GM19324 (cell line): ENCODE measurements at regions not wholly inside any gene's neighbourhood (a gene's known extent, or its start where the extent isn't known, plus 50 kb on each side); places are given as distances from the start of the nearest gene placed in this dataset.

Source experiments
- ATAC-seq: cut with Tn5 transposase; IDR thresholded peaks from one replicate; pipeline ENCODE4 v1.9.1; 2021; ENCODE audit warnings: mild to moderate bottlenecking, moderate library complexity; ENCODE audit not compliant: unreplicated experiment, low FRiP score

DNA sequence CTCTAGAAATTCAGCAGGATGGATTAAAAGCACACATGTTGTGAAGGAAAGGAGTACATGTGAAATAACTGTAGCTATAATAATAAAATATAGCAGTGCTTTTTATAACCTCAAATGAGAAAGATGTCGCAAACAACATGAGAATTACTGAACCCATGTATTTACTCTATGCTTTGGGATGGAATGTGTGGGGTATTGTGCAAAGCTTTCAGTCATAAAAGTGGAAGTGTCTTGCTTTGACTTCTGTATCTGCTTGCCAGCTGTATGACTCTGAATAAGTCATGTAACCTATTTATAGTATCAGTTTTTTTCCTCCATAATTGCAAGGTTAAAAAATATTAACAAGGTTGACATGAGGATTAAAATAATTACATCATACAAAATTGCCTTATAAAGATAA lies 519.3 kb upstream of the CADM2 start:
- no peak for ATAC-seq

- ATAC-seq = no peak
Observed at GRCh38 chr3:84440291-84440690, 518.5 kb upstream of the CADM2 start.

DNA sequence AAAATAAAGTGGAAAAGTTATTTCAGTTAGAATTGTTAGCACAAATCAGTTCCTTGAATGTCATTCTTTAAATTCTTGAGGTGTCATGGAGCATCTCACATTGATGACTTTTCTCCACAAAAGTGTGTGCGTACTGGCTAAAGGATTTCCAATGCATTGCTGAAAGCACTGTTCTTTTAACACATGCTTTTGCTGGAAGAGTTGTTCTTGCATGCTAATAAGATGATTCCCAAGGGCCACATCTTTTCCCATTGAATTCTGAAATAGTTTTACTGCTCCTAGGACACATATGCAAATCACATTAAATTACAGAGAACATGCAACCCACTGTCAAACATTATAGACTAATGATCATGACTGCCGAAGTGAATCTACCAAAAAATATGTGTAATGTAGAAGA lies 516.3 kb upstream of the CADM2 start:
- no peak for ATAC-seq

DNA sequence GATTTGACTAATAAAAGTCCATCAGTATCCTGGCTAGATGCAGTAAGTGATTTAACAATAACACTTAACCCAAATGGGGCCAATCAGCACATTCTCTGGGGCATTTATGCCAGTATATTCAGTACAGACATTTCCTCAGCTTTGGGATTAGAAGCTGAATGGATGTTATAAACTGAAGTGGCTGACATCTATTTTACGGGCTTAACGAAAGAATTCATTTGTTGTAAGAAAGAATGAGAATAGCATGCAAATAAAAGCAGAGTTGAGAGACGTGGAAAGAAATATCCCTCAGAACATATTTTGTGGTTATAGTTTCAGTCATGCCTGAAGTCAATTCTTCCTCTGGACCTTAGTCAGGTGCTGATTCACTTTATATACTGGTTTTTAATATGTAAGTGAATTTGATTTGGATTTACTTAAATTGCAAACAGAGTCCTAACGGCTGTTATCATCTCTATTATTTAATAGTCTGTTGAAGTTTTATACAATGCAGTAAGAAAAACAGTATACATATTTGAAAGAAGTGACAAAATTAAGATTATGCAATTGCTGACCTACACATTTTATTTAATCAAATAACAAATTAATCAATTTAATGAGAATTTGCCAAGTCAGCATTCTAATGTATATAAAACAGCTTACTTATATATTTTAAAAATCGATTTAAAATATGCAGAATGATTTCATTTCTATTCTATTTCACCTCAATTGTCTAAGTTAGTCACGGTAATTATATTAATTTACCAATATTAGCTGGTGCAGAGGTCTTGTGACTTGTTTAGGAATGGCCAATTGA lies 513.9 kb upstream of the CADM2 start:
- ATAC-seq = no peak

DNA sequence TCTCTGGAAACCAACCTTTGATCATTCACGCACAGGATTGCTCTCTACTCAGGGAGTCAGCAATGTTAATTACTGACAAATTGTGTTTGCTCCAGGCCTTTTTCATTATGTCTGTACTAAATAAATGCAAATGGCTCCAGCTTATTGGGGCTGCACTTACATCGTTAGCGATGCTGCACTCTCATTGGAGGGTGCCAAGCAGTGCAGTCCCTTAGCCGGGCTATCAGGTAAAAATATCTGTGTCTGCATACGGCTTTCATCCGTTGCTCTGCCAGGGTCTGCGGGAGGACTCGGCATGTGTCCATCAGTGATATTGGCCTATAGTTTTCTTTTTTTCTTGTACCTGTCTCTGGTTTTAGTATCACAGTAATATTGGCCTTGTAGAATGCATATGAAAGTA lies 471.5 kb upstream of the CADM2 start:
- ATAC-seq = no peak

- ATAC-seq = no peak
Observed at GRCh38 chr3:84504761-84505160, 454.0 kb upstream of the CADM2 start.

DNA sequence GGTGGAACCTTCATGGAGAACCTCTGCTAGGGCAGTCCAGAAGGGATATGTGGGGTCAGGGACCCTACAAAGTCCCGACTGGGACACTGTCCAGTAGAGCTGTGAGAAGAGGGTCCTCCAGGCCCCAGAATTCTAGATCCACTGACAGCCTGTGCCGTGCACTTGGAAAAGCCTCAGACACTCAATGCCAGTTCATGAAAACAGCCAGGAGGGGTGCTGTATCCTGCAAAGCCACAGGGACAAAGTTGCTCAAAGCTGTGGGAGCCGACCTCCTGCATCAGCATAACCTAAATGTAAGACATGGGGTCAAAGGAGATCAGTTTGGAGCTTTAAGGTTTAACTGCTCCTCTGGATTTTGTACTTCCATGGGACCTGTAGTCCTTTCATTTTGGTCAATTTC lies 448.8 kb upstream of the CADM2 start:
- ATAC-seq = no peak

GRCh38 chr3:84522893-84523292 lies 435.9 kb upstream of the CADM2 start:
- no peak for ATAC-seq

- ATAC-seq = no peak
Observed at GRCh38 chr3:84536916-84537315, 421.9 kb upstream of the CADM2 start.

- ATAC-seq = no peak
Observed at GRCh38 chr3:84538597-84538996, 420.2 kb upstream of the CADM2 start.

- ATAC-seq = no peak
Observed at GRCh38 chr3:84547207-84547606, 411.6 kb upstream of the CADM2 start.

DNA sequence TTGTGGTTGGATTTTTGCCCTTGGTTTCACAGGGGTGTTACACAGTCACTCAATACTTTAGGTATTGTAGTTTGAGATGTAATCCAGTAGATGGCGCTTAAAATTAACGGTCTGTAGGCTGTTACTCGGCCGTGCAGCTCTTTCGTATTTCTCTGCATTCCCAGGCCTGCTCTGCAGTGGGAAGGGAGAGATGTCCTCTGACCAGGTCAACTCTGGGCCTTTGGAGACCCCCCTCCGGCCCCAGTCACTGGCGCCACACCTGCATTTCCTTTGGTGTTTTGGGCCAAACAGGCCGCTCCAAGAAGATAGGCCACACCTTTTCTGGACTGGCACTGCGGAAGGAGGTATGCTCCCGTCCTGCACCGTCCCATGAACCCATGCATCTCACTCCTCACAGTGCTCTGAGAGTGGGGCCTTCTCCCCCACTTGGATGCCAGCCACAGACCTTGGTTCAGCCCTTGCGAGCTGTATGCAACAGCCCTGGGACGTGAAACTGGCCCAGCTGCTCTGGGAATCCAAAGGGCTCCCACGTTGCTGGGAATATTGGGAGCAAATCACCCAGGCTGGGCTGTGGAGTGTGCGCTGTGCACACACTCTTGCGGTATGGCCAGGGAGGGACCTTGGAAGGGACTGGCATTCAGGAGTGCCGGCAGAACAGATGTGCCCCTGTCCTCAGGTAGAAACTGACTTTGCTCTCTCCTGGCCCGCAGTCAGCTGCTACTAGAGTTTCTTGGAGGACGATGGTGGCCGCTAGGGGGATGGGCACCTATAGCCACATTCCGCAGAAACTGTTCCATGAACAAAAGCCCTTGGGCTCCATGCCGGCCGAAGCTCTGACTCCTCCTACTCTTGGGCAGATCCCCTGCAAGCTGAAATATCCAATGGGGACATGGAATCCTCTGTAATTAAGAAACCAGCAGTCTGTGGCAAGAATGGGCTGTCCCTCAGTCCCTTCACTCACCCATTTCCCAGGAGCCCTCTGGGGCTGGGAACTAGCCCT lies 410.5 kb upstream of the CADM2 start:
- ATAC-seq = peak; percentile 78

- no peak for ATAC-seq
Observed at GRCh38 chr3:84555629-84556028, 403.2 kb upstream of the CADM2 start.

DNA sequence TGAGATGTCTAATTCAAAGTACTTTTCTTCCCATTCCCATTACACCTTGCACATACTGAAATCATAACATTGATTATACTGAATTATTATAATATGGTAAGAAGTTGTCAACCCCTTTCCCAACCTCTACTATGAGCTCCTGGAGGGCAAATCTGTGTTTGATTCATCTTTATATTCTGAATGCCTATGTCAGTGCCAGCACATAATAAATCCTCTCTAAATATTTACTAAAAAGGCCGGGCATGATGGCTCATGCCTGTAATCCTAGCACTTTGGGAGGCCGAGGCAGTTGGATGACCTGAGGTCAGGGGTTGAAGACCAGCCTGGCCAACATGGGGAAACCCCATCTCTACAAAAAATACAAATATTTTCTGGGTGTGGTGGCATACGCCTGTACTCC lies 392.5 kb upstream of the CADM2 start:
- no peak for ATAC-seq

DNA sequence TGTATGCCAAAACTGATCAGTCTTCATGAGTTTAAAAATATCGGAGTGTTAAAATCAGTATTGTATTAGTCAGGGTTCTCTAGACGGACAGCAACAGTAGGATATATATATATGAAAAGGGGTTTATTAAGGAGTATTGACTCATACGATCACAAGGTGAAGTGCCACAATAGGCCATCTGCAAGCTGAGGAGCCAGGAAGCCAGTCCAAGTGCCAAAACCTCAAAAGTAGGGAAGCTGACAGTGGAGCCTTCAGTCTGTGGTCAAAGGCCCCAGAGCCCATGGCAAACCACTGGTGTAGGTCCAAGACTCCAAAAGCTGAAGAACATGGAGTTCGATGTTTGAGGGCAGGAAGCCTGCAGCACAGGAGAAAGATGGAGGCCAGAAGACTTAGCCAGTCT lies 391.0 kb upstream of the CADM2 start:
- ATAC-seq = no peak

DNA sequence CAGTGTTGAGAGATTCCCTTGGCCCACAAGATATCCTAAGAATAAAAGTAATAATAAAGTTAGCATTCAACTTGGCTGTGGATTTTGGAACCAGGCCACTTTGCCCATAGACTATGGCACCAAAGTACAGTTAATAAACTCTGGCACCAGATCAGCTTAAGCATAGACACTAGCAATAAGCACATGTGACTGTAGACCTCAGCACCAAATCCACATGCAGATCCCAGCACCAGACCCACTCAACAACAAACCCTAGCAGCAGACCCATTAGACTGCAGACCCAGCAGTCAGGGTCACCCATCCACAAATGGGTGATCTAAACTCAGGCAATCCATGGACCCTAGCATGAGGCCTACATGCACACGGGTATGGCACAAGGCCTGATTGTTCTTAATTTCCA lies 384.8 kb upstream of the CADM2 start:
- ATAC-seq = no peak

- no peak for ATAC-seq
Observed at GRCh38 chr3:84586427-84586826, 372.4 kb upstream of the CADM2 start.

- no peak for ATAC-seq
Observed at GRCh38 chr3:84600703-84601225, 358.0 kb upstream of the CADM2 start.

GRCh38 chr3:84601303-84601702 lies 357.5 kb upstream of the CADM2 start:
- ATAC-seq = no peak

DNA sequence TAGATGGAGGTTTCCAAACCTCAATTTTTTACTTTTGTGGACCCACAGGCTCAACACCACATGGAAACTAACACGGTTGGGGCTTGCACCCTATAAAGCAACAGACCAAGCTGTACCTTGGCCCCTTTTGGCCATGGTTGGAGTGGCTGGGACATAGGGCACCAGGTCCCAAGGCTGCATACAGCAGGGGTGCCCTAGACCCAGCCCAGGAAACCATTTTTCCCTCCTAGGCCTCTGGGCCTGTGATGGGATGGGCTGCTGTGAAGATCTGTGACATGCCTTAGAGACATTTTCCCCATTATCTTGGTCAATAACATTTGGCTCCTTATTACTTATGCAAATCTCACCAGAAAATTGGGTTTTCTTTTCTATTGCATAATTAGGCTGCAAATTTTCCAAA lies 337.0 kb upstream of the CADM2 start:
- no peak for ATAC-seq

- no peak for ATAC-seq
Observed at GRCh38 chr3:84634668-84635067, 324.1 kb upstream of the CADM2 start.
